Fibroblast of the conjunctiva (primary cell): ENCODE measurements at regions not wholly inside any gene's neighbourhood (a gene's known extent, or its start where the extent isn't known, plus 50 kb on each side); places are given as distances from the start of the nearest gene placed in this dataset.

Experiments
- DNase-seq: peaks from one replicate; pipeline ENCODE4 v3.0.0-alpha.2; 2010; ENCODE audit warnings: low read depth

GRCh38 chr12:113612793-113613192 lies 141.1 kb upstream of the LHX5 start:
- DNase-seq = no peak

- DNase-seq = no peak
Measured at GRCh38 chr12:113612076-113612728, 140.5 kb upstream of the LHX5 start.

GRCh38 chr12:113611652-113612051 lies 140.0 kb upstream of the LHX5 start:
- DNase-seq = no peak

- DNase-seq = no peak
Measured at GRCh38 chr12:113610698-113611097, 139.0 kb upstream of the LHX5 start.

- DNase-seq = no peak
Measured at GRCh38 chr12:113609692-113610469, 138.2 kb upstream of the LHX5 start.

- no peak for DNase-seq
Measured at GRCh38 chr12:113604666-113605065, 133.0 kb upstream of the LHX5 start.

- no peak for DNase-seq
Measured at GRCh38 chr12:113601656-113602263, 130.1 kb upstream of the LHX5 start.

- no peak for DNase-seq
Measured at GRCh38 chr12:113598815-113599406, 127.2 kb upstream of the LHX5 start.

GRCh38 chr12:113594967-113595366 lies 123.3 kb upstream of the LHX5 start:
- DNase-seq = no peak

- no peak for DNase-seq
Measured at GRCh38 chr12:113591480-113591974, 119.9 kb upstream of the LHX5 start.

GRCh38 chr12:113589437-113589836 lies 117.8 kb upstream of the LHX5 start:
- no peak for DNase-seq

GRCh38 chr12:113587720-113588119 lies 116.0 kb upstream of the LHX5 start:
- DNase-seq = no peak

GRCh38 chr12:113586461-113586860 lies 114.8 kb upstream of the LHX5 start:
- no peak for DNase-seq

GRCh38 chr12:113582521-113583218 lies 111.0 kb upstream of the LHX5 start:
- DNase-seq = no peak

GRCh38 chr12:113581342-113581741 lies 109.7 kb upstream of the LHX5 start:
- DNase-seq = no peak

- DNase-seq = no peak
Measured at GRCh38 chr12:113580437-113580836, 108.8 kb upstream of the LHX5 start.

GRCh38 chr12:113577464-113578129 lies 105.9 kb upstream of the LHX5 start:
- DNase-seq = no peak

- DNase-seq = no peak
Measured at GRCh38 chr12:113575386-113575785, 103.7 kb upstream of the LHX5 start.

- DNase-seq = no peak
Measured at GRCh38 chr12:113573148-113573547, 101.5 kb upstream of the LHX5 start.

GRCh38 chr12:113571713-113572112 lies 100.0 kb upstream of the LHX5 start:
- no peak for DNase-seq

GRCh38 chr12:113569806-113570205 lies 98.1 kb upstream of the LHX5 start:
- no peak for DNase-seq

GRCh38 chr12:113568021-113568420 lies 96.3 kb upstream of the LHX5 start:
- no peak for DNase-seq
